ENCODE measurements at regions not wholly inside any gene's neighbourhood (a gene's known extent, or its start where the extent isn't known, plus 50 kb on each side); places are given as distances from the start of the nearest gene placed in this dataset.

GRCh38 chr16:86353948-86354347, 156.4 kb upstream of the FOXF1 start:
- DNase-seq (ENCODE audit: low read depth in 1 of 2, low spot score in 1 of 2): no peak

- DNase-seq (ENCODE audit: low read depth in 1 of 2, low spot score in 1 of 2): no peak
Observed at GRCh38 chr16:86354641-86355513, 155.4 kb upstream of the FOXF1 start.

GRCh38 chr16:86355531-86355930, 154.8 kb upstream of the FOXF1 start:
- no peak for DNase-seq (ENCODE audit: low read depth in 1 of 2, low spot score in 1 of 2)

- DNase-seq (ENCODE audit: low read depth in 1 of 2, low spot score in 1 of 2): no peak
Observed at GRCh38 chr16:86355951-86356350, 154.4 kb upstream of the FOXF1 start.

- no peak for DNase-seq (ENCODE audit: low read depth in 1 of 2, low spot score in 1 of 2)
Observed at GRCh38 chr16:86356804-86357203, 153.5 kb upstream of the FOXF1 start.

GRCh38 chr16:86357303-86357702, 153.0 kb upstream of the FOXF1 start:
- DNase-seq (ENCODE audit: low read depth in 1 of 2, low spot score in 1 of 2): no peak

- no peak for DNase-seq (ENCODE audit: low read depth in 1 of 2, low spot score in 1 of 2)
Observed at GRCh38 chr16:86357950-86358349, 152.4 kb upstream of the FOXF1 start.

- no peak for DNase-seq (ENCODE audit: low read depth in 1 of 2, low spot score in 1 of 2)
Observed at GRCh38 chr16:86359571-86359970, 150.8 kb upstream of the FOXF1 start.

- DNase-seq (ENCODE audit: low read depth in 1 of 2, low spot score in 1 of 2): no peak
Observed at GRCh38 chr16:86362155-86362849, 148.0 kb upstream of the FOXF1 start.

GRCh38 chr16:86363057-86363490, 147.3 kb upstream of the FOXF1 start:
- DNase-seq (ENCODE audit: low read depth in 1 of 2, low spot score in 1 of 2): no peak

GRCh38 chr16:86363836-86364618, 146.3 kb upstream of the FOXF1 start:
- no peak for DNase-seq (ENCODE audit: low read depth in 1 of 2, low spot score in 1 of 2)

GRCh38 chr16:86364653-86365380, 145.5 kb upstream of the FOXF1 start:
- DNase-seq (ENCODE audit: low read depth in 1 of 2, low spot score in 1 of 2): no peak

- no peak for DNase-seq (ENCODE audit: low read depth in 1 of 2, low spot score in 1 of 2)
Observed at GRCh38 chr16:86365513-86366273, 144.6 kb upstream of the FOXF1 start.

GRCh38 chr16:86366481-86366880, 143.8 kb upstream of the FOXF1 start:
- no peak for DNase-seq (ENCODE audit: low read depth in 1 of 2, low spot score in 1 of 2)

GRCh38 chr16:86367291-86368072, 142.8 kb upstream of the FOXF1 start:
- no peak for DNase-seq (ENCODE audit: low read depth in 1 of 2, low spot score in 1 of 2)

GRCh38 chr16:86368261-86368660, 142.1 kb upstream of the FOXF1 start:
- no peak for DNase-seq (ENCODE audit: low read depth in 1 of 2, low spot score in 1 of 2)

- no peak for DNase-seq (ENCODE audit: low read depth in 1 of 2, low spot score in 1 of 2)
Observed at GRCh38 chr16:86370062-86370461, 140.3 kb upstream of the FOXF1 start.

- DNase-seq (ENCODE audit: low read depth in 1 of 2, low spot score in 1 of 2): no peak
Observed at GRCh38 chr16:86371083-86371803, 139.1 kb upstream of the FOXF1 start.

- no peak for DNase-seq (ENCODE audit: low read depth in 1 of 2, low spot score in 1 of 2)
Observed at GRCh38 chr16:86372193-86372592, 138.1 kb upstream of the FOXF1 start.
